ENCODE measurements at regions not wholly inside any gene's neighbourhood (a gene's known extent, or its start where the extent isn't known, plus 50 kb on each side); places are given as distances from the start of the nearest gene placed in this dataset.

DNA sequence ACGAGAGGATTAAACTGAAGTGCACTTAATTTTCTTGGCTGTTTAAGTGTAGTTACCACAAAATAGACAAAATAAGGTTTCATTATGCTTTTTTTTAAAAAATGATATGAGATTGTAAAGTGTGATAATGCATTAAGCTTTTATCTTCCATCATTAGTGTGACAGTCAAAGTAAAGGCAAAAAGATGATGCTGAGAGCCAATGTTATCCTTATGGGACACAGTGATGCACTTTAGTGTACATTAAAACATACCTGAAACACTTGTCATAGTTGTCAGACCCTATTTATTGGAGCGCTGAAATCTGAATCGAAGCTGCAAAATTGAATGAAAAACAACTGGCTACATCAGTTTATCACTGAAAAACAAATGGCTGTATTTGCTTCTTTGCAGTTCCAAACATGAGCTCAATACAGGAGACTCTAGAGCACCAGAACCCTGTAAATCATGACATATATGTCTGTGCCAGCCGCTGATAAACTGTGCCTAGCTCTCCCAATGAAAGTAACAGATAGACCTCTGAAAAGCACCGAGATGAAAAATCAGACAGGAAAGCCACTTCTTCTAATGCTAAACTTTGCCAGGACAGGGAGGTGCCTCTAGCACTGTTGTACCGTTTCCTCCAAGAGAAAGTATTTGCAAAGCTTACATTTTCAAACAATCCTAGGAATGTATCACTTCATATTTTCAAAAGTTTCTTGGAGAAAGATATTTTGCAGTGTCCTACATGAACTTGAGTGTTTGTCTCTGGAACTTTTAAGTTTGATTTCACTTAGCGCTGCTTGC, 120.7 kb upstream of the TMPRSS15 start:
- no peak for ATAC-seq
- CTCF ChIA-PET, result interaction anchor here (0.5 kb wide), 1 partner anchor 435 kb away, joined by 10 read pairs; no protein-coding TSS in a partner anchor
- Histone ChIP-seq H3K27ac (ENCODE audit: low read length) (no peak overlapping the region), H3K9me3 (ENCODE audit: control insufficient read depth, insufficient read depth, low read depth, low read length) (no peaks in the 10 kb centered on the region), H3K27me3 (ENCODE audit: control insufficient read depth, insufficient read depth, low read length) (no peaks in the 10 kb centered on the region), H3K4me3 (ENCODE audit: low read depth in 2 of 2, low read length in 2 of 2) (no peak overlapping the region), H3K4me1 (ENCODE audit: control insufficient read depth, insufficient read depth, low read length) (no peaks in the 10 kb centered on the region), H3K36me3 (ENCODE audit: control insufficient read depth, insufficient read depth, low read length) (no peaks in the 10 kb centered on the region)
- intact Hi-C loops (cut with micrococcal nuclease; ENCODE audit: unreplicated experiment), result no loop called here
- no peak for DNase-seq (ENCODE audit: low read depth, low spot score)
- POLR2A ChIA-PET, result no interaction called here
- in situ Hi-C loops (cut with HindIII; ENCODE audit: low pct_unique_long_range_greater_than_20kb, low sequenced_read_pairs), result no loop called here
- no peak for TF ChIP-seq TCF7L2 (IDR thresholded peaks at IDR 0.05; ENCODE audit: low read depth, low read length)
- TF ChIP-seq SIN3A (IDR thresholded peaks at IDR 0.05; ENCODE audit: borderline replicate concordance, insufficient read depth, low read depth, low read length), result no peak
- TF ChIP-seq, protein P1, sequence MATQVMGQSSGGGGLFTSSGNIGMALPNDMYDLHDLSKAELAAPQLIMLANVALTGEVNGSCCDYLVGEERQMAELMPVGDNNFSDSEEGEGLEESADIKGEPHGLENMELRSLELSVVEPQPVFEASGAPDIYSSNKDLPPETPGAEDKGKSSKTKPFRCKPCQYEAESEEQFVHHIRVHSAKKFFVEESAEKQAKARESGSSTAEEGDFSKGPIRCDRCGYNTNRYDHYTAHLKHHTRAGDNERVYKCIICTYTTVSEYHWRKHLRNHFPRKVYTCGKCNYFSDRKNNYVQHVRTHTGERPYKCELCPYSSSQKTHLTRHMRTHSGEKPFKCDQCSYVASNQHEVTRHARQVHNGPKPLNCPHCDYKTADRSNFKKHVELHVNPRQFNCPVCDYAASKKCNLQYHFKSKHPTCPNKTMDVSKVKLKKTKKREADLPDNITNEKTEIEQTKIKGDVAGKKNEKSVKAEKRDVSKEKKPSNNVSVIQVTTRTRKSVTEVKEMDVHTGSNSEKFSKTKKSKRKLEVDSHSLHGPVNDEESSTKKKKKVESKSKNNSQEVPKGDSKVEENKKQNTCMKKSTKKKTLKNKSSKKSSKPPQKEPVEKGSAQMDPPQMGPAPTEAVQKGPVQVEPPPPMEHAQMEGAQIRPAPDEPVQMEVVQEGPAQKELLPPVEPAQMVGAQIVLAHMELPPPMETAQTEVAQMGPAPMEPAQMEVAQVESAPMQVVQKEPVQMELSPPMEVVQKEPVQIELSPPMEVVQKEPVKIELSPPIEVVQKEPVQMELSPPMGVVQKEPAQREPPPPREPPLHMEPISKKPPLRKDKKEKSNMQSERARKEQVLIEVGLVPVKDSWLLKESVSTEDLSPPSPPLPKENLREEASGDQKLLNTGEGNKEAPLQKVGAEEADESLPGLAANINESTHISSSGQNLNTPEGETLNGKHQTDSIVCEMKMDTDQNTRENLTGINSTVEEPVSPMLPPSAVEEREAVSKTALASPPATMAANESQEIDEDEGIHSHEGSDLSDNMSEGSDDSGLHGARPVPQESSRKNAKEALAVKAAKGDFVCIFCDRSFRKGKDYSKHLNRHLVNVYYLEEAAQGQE (IDR thresholded peaks at IDR 0.05; ENCODE audit: insufficient read depth in 1 of 2, low read depth in 2 of 2, low read length in 1 of 2), result no peak
- no peak for TF ChIP-seq POLR2AphosphoS5 (IDR thresholded peaks at IDR 0.05; ENCODE audit: low read depth, low read length)
- TF ChIP-seq, protein P2, sequence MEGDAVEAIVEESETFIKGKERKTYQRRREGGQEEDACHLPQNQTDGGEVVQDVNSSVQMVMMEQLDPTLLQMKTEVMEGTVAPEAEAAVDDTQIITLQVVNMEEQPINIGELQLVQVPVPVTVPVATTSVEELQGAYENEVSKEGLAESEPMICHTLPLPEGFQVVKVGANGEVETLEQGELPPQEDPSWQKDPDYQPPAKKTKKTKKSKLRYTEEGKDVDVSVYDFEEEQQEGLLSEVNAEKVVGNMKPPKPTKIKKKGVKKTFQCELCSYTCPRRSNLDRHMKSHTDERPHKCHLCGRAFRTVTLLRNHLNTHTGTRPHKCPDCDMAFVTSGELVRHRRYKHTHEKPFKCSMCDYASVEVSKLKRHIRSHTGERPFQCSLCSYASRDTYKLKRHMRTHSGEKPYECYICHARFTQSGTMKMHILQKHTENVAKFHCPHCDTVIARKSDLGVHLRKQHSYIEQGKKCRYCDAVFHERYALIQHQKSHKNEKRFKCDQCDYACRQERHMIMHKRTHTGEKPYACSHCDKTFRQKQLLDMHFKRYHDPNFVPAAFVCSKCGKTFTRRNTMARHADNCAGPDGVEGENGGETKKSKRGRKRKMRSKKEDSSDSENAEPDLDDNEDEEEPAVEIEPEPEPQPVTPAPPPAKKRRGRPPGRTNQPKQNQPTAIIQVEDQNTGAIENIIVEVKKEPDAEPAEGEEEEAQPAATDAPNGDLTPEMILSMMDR (IDR thresholded peaks at IDR 0.05), result no peak
- BruUV-seq (replicated peaks), result no TSS peak

DNA sequence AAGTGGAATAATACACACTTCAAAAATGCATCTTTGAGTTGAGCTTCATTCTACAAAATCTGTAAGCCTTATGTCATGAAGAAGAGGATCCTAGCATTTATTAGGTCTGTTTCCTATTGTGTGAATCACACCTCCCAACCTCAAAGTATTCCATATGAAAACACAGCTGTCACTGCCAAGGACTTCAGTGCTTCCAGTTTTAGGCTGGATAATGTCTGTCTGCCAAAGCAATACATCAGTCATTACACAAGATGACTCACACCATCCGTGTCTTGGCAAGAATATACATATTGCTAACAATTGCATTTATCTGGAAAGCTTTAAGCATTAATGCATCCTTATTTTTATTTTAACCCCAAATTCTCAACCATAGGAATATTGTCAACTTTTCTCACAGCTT, 125.7 kb upstream of the TMPRSS15 start:
- ChIA-PET CTCF (no interaction called here), POLR2A (no interaction called here)
- intact Hi-C loops (cut with micrococcal nuclease; ENCODE audit: unreplicated experiment), result no loop called here
- no peak overlapping the region for H3K4me3 ChIP-seq (ENCODE audit: low read depth in 2 of 2, low read length in 2 of 2)
- ATAC-seq (no peak), DNase-seq (ENCODE audit: low read depth, low spot score) (peak; percentile 8)
- in situ Hi-C loops (cut with HindIII; ENCODE audit: low pct_unique_long_range_greater_than_20kb, low sequenced_read_pairs), result no loop called here
- no peaks in the 10 kb centered on the region for H3K9me3 ChIP-seq (ENCODE audit: control insufficient read depth, insufficient read depth, low read depth, low read length)
- no peaks in the 10 kb centered on the region for H3K4me1 ChIP-seq (ENCODE audit: control insufficient read depth, insufficient read depth, low read length)
- H3K36me3 ChIP-seq (ENCODE audit: control insufficient read depth, insufficient read depth, low read length), result no peaks in the 10 kb centered on the region
- TF ChIP-seq POLR2AphosphoS5 (IDR thresholded peaks at IDR 0.05; ENCODE audit: low read depth, low read length) (no peak), SIN3A (IDR thresholded peaks at IDR 0.05; ENCODE audit: borderline replicate concordance, insufficient read depth, low read depth, low read length) (no peak), TCF7L2 (IDR thresholded peaks at IDR 0.05; ENCODE audit: low read depth, low read length) (no peak)
- TF ChIP-seq, protein P1 (IDR thresholded peaks at IDR 0.05; ENCODE audit: insufficient read depth in 1 of 2, low read depth in 2 of 2, low read length in 1 of 2), result no peak
- TF ChIP-seq, protein P2 (IDR thresholded peaks at IDR 0.05), result no peak
- no peaks in the 10 kb centered on the region for H3K27me3 ChIP-seq (ENCODE audit: control insufficient read depth, insufficient read depth, low read length)
- no TSS peak for BruUV-seq (replicated peaks)
- no peak overlapping the region for H3K27ac ChIP-seq (ENCODE audit: low read length)
